ENCODE measurements at regions not wholly inside any gene's neighbourhood (a gene's known extent, or its start where the extent isn't known, plus 50 kb on each side); places are given as distances from the start of the nearest gene placed in this dataset.

- H3K9me3 ChIP-seq = no peaks in the 10 kb centered on the region
- no peak for DNase-seq
- H3K27me3 ChIP-seq = no peaks in the 10 kb centered on the region
- H3K4me3 ChIP-seq (ENCODE audit: low read depth, low read length) = no peak overlapping the region
- H3K4me1 ChIP-seq = no peaks in the 10 kb centered on the region
- H3K36me3 ChIP-seq = no peaks in the 10 kb centered on the region
- TF ChIP-seq, protein P1, sequence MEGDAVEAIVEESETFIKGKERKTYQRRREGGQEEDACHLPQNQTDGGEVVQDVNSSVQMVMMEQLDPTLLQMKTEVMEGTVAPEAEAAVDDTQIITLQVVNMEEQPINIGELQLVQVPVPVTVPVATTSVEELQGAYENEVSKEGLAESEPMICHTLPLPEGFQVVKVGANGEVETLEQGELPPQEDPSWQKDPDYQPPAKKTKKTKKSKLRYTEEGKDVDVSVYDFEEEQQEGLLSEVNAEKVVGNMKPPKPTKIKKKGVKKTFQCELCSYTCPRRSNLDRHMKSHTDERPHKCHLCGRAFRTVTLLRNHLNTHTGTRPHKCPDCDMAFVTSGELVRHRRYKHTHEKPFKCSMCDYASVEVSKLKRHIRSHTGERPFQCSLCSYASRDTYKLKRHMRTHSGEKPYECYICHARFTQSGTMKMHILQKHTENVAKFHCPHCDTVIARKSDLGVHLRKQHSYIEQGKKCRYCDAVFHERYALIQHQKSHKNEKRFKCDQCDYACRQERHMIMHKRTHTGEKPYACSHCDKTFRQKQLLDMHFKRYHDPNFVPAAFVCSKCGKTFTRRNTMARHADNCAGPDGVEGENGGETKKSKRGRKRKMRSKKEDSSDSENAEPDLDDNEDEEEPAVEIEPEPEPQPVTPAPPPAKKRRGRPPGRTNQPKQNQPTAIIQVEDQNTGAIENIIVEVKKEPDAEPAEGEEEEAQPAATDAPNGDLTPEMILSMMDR (IDR thresholded peaks at IDR 0.05; ENCODE audit: low read depth, low read length) = no peak
Observed at GRCh38 chr10:131742500-131742951, 158.3 kb upstream of the PPP2R2D start.

- DNase-seq = no peak
- H3K4me3 ChIP-seq (ENCODE audit: low read depth, low read length) = no peak overlapping the region
- H3K4me1 ChIP-seq = no peaks in the 10 kb centered on the region
Observed at GRCh38 chr10:131743190-131744151, 157.3 kb upstream of the PPP2R2D start.

DNA sequence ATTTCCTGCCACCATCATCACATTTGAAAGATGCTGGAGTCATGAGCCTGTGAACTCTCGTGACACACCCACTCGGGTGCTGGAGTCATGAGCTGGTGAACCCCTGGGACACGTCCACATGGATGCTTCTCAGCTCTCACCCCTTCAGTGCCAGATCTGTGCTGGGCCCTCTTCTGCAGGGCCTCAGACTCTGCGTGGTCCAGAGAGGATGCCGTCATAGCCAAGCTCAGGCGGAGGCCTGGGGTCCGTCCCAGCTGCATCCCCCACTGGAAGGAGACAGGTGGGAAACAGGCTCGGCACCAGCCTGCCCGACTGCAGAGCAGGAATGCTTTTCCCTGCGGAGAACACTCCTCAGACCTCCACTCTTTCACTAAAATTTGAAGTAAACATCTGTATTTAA, 156.5 kb upstream of the PPP2R2D start:
- no peak for DNase-seq
- TF ChIP-seq, protein P1 (IDR thresholded peaks at IDR 0.05; ENCODE audit: low read depth, low read length) = no peak
- no peak overlapping the region for H3K4me3 ChIP-seq (ENCODE audit: low read depth, low read length)
- H3K36me3 ChIP-seq = no peaks in the 10 kb centered on the region
- H3K4me1 ChIP-seq = no peaks in the 10 kb centered on the region
- no peaks in the 10 kb centered on the region for H3K9me3 ChIP-seq
- H3K27me3 ChIP-seq = no peaks in the 10 kb centered on the region

More at GRCh38 chr10:131743190-131744151, 157.3 kb upstream of the PPP2R2D start:
- no peaks in the 10 kb centered on the region for H3K27me3 ChIP-seq
- no peaks in the 10 kb centered on the region for H3K36me3 ChIP-seq
- no peaks in the 10 kb centered on the region for H3K9me3 ChIP-seq
- TF ChIP-seq, protein P1 (IDR thresholded peaks at IDR 0.05; ENCODE audit: low read depth, low read length) = no peak

GRCh38 chr10:131745591-131745990, 155.2 kb upstream of the PPP2R2D start:
- TF ChIP-seq, protein P1 (IDR thresholded peaks at IDR 0.05; ENCODE audit: low read depth, low read length) = no peak
- Histone ChIP-seq H3K27me3 (no peaks in the 10 kb centered on the region), H3K36me3 (no peaks in the 10 kb centered on the region), H3K4me3 (ENCODE audit: low read depth, low read length) (no peak overlapping the region), H3K9me3 (no peaks in the 10 kb centered on the region), H3K4me1 (no peaks in the 10 kb centered on the region)
- no peak for DNase-seq

DNA sequence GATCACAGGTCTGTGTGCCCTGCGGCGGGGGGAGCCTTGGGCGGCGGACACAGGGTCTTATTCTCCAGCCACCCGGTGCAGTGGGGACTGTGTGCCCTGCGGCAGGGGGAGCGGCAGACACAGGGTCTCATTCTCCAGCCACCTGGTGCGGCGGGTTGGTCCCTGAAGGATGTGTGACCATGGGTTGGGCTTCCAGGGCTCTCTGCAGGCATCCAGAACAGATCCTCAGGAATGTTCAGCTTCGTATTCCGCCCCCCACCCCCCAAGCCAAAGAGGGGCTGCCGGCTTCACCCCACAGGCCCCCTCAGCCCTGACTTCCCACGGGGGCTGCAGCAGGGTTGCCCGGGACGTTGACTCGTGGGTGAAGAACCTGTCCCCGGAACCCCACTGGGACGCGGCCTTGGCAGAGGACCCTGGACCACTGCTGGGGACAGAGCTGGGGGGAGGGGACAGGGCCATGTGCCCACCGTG, 154.5 kb upstream of the PPP2R2D start:
- no peak for DNase-seq
- Histone ChIP-seq H3K27me3 (no peaks in the 10 kb centered on the region), H3K36me3 (no peaks in the 10 kb centered on the region), H3K4me3 (ENCODE audit: low read depth, low read length) (no peak overlapping the region), H3K4me1 (no peaks in the 10 kb centered on the region), H3K9me3 (no peaks in the 10 kb centered on the region)
- TF ChIP-seq, protein P1 (IDR thresholded peaks at IDR 0.05; ENCODE audit: low read depth, low read length) = no peak

DNA sequence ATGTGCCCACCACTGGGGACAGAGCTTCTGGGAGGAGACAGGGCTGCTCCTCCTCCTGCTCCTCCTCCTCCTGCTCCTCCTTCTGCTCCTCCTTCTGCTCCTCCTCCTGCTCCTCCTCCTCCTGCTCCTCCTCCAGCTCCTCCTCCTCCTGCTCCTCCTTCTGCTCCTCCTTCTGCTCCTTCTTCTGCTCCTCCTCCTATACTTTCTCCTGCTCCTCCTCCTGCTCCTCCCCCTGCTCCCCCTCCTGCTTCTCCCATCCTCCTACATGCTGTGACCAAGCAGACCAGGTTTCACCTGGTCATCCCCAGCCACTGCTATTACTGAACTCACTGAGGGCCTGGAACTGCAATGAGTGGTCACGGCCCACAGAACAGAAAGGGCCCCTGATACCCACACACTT, 154.0 kb upstream of the PPP2R2D start:
- H3K9me3 ChIP-seq = no peaks in the 10 kb centered on the region
- DNase-seq = no peak
- H3K27me3 ChIP-seq = no peaks in the 10 kb centered on the region
- H3K36me3 ChIP-seq = no peaks in the 10 kb centered on the region
- TF ChIP-seq, protein P1 (IDR thresholded peaks at IDR 0.05; ENCODE audit: low read depth, low read length) = no peak
- H3K4me1 ChIP-seq = no peaks in the 10 kb centered on the region
- no peak overlapping the region for H3K4me3 ChIP-seq (ENCODE audit: low read depth, low read length)

Measured in BE2C (cell line).